LNCAP (cell line): ENCODE measurements at regions not wholly inside any gene's neighbourhood (a gene's known extent, or its start where the extent isn't known, plus 50 kb on each side); places are given as distances from the start of the nearest gene placed in this dataset.

ENCODE experiments used
- TF ChIP-seq, protein P1 (sequence below): fragments of 450-650 bp; IDR thresholded peaks from 2 replicates; pipeline ENCODE4 v1.5.1; 2017; ENCODE audit warnings: mild to moderate bottlenecking

DNA sequence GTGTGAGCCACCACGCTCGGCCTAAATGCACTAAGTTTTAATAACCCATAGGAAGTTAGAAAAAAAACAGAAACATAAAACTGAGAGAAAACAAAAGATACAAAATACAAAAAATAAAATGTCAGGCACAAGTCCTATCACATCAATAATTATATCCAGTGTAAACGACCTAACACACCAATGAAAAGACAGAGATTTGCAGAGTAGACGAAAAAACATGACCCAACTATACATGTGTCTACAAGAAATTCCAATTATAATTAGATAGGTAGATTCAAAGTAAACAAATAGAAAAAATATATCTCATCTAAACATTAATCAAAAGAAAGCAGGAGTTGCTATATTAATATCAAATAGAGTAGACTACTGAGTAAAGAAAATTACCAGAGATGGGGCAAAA, 69.4 kb upstream of the NUDT4 start:
- TF ChIP-seq, protein P1, sequence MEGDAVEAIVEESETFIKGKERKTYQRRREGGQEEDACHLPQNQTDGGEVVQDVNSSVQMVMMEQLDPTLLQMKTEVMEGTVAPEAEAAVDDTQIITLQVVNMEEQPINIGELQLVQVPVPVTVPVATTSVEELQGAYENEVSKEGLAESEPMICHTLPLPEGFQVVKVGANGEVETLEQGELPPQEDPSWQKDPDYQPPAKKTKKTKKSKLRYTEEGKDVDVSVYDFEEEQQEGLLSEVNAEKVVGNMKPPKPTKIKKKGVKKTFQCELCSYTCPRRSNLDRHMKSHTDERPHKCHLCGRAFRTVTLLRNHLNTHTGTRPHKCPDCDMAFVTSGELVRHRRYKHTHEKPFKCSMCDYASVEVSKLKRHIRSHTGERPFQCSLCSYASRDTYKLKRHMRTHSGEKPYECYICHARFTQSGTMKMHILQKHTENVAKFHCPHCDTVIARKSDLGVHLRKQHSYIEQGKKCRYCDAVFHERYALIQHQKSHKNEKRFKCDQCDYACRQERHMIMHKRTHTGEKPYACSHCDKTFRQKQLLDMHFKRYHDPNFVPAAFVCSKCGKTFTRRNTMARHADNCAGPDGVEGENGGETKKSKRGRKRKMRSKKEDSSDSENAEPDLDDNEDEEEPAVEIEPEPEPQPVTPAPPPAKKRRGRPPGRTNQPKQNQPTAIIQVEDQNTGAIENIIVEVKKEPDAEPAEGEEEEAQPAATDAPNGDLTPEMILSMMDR: no peak

DNA sequence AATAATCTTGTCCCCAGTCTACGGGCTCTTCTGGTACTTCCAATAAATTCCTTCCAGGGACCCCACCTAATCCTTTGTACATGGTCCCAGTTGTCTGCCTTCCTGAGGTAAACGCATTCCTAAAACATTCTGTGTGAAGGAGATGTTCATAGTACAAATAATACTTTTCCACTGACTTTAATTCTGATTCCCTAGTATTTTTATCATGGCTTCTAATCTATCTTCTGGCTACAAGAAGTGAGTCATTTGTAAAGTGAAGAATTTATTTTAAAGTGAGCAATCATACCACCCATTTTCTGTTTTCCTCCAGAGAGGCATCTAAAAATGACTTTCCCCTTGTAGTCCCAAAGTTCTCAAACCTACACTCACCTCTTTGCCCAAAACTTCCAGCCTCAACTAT, 65.9 kb upstream of the NUDT4 start:
- TF ChIP-seq, protein P1: no peak

DNA sequence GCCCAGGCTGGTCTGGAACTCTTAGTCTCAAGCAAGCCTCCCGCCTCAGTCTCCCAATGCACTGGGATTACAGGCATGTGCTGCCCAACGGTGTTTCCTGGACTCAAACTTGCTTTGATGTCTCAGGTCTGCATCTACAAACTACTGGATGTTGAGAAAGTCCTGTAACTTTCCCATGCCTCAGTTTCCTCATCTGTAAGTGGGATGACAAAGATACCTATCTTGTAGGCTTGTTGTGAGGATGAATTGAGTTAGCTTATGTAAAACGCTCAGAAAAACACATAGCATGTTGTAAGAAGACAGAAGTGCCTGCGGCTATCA, 63.6 kb upstream of the NUDT4 start:
- TF ChIP-seq, protein P1: no peak

DNA sequence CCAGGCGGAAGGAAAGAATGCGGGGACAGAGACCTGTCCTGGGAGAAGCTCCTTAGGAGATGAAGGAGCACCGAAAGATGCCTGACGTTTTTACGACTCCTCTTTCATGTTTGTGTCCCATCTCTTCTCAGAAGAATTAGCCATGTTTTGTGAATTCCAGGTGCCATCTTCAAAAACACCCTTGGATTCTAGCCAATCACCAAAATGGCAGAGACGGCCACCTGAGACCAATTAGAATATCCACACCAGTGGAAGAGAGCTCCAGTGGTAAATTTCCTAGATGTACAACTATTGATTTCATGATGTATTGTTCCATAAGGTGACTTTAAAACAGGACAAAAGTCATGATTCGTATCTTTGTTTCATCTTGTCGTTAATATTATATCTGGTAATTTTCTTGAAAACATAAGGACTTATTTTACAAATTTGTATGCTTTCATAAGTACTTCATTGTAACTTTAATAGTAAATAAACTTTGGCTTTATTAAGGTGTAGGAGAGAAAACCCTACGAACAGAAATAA, 62.3 kb upstream of the NUDT4 start:
- TF ChIP-seq, protein P1: no peak

DNA sequence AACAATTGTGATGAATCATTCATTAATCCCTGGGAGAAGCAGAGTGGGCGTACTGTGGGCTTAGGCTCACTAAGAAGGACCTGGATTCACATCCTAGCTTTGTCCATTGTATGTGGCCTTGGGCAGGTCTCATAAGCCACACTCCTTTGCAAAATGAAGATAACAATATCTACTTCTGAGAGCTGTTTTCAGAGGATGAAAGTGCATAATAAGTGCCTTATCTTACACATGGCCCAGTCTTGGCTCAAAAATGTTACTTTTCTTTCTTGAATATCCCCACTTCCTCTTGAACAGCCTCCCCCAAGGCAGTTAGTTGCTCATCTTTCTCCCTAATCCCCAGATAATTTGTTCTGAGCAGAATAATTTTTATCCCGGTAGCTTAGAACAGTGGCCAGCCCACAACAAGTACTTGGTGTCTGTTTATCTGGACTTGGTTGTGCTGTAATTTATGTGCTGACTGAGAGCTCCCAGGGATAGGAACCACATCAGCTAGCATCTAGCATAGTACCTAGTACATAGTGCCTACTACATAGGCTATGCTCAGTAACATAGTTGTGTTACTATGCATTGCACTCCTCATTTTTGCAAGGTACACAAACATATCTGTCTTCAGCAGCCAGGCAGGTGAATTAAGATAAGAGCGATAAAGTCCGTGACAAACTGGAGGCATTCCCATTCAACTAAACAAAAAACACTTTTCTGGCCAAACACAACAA, 61.7 kb upstream of the NUDT4 start:
- TF ChIP-seq, protein P1: no peak

DNA sequence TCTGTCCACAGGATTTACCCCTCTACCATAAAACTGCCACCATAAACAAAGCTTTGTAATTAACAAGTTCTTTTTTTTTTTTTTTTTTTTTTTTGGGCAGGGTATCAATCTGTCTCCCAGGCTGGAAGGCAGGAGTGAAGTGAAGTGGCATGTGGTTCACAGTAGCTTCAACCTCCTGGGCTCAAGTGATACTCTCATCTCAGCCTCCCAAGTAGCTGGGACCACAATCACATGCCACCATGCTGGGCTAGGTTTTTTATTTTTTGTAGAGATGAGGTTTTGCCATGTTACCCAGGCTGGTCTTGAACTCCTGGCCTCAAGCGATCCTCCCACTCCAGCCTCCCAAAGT, 61.1 kb upstream of the NUDT4 start:
- TF ChIP-seq, protein P1: no peak

DNA sequence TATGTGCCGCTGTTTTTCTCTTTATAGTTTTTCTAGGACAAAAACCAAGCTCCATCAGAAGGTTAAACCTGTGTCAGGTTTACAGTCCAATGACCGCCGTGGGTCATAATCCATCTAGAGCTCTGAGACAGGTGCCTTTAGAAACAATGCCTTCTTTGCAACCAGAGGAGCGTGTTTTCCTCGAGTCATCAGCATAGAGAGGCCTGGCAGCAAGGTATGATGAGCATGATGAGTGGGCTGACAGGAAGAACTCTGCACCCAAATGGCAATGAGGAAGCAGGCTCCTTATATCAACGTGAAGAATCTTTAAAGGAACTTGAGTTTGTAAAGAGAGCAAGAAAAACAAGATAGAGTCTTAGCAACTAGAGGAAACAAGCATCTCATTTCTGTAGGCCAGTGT, 60.5 kb upstream of the NUDT4 start:
- TF ChIP-seq, protein P1: no peak
